GM18858 (cell line): ENCODE measurements at regions not wholly inside any gene's neighbourhood (a gene's known extent, or its start where the extent isn't known, plus 50 kb on each side); places are given as distances from the start of the nearest gene placed in this dataset.
"Not testable (repeated sequence)": the region's sequence is repeated elsewhere in the genome, so short reads cannot be mapped to it uniquely, and the experiment has no call there.

ENCODE experiments used
- ATAC-seq: cut with Tn5 transposase; IDR thresholded peaks from one replicate; pipeline ENCODE4 v1.9.1; 2021; ENCODE audit not compliant: unreplicated experiment

DNA sequence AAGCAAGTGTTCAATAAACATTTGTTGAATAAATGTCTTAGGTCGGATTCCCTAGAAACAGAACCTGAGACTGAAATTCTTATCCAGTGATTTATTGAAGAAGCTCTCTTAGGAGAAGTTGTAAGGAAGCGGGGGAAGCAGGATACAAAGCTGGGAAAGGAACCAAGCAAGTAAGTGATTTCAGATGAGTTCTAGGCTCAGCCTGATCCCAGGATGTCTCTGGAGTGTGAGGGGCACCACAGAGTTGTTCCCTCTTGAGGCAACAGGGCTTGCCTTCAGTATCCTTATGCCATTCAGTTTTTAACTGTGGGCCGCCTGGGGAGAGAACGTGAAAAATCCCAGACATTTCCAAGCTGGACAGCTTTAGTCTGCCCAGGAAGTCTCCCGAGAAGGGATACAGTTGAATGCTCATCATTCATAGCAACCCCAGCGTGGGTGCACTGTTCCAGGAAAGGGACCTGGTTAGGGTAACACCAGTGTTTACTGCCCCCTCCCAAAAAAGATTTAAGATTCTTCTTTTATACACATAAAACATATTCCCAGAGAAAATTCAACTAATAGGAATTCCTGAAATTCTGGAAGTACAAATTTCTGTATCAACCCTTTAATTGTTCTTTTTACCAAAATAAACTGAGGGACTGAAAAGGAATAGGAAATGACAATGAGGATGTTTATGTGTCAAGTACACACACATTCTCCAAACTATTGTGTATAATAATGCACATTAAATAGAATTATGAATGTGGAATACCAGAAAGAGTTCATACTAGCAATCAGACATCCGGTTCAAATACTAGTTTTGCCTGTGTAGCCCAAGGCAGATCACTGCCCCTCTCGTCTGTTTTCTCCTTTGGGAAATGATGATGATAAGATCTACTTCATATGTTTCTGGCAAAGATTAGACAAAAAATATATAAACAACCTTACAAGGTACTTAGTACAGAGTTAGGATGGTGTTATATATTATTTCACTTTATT, 592.1 kb upstream of the CDH2 start:
- ATAC-seq: no peak

DNA sequence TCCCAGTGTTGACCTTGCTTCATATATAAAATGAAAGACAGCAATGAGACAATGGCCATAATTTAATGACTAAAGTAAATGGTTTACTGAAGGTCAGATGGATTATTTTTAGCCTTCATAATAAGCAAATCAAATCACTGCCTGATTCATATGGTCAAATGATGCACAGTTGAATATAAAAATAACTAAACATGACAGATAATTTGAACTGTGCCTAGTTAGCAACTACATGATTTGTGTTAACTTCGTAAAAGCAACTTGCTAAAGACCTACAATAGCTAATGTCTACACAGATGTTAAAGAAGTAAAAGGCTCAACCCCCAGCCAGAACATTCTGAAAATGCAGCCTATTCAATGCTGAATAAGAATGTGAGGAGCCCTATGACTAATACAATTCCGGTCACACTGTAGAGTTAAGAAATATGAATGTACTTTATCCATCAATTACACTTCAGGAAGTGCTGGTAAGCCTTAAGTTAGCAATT, 590.8 kb upstream of the CDH2 start:
- no peak for ATAC-seq

DNA sequence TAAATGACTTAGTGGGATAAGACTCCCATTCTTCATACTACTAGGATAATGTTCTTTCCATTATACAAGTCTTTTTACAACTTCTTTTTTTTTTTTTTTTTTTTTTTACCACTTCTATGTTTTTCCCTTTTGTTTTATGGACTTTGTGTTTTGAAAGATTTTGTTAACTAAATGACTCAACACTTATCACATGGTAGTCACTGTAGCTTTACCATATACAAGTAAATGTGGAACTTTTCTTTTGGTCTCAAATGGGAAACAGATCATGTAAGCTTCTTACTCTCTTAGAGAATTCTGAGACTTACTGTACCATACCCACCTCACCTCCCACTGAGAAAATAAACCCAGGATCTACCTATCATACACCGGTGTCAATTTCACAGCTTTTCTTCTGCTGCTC, 590.3 kb upstream of the CDH2 start:
- ATAC-seq: no peak

DNA sequence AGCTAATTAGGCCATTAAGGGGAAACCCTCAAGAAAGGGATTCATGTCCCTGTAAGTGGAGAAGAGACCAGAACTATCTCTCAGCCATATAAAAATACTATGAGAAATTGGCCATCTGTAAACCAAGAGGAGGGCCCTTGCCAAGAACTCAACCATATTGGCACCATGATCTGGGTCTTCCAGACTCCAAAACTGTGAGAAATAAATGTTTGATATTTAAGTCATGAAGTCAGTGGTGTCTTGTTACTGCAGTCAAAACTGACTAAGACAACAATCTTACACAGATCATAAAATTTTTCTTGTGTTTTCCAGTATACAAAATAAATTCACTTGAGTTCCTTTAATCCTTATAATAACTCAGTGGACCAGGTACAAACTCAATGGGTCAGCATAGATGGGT, 589.8 kb upstream of the CDH2 start:
- no peak for ATAC-seq

DNA sequence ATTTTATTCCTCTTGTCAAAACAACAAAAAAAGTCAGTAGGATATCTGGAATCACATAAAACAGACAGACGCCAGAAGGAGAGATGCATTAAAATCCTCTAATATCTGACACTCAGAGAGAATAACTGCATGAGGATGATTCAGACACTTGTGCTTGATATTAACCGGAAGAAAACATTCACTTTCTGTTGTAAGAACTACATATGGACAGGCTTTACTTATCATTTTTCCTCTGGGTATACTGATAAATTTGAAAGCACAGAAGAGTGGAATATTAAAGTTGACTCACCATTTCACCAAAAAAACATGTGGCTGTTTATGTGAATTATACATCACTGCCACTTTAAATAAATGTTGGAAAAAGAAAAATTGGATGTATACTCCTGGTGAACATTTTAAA, 589.1 kb upstream of the CDH2 start:
- ATAC-seq: no peak

DNA sequence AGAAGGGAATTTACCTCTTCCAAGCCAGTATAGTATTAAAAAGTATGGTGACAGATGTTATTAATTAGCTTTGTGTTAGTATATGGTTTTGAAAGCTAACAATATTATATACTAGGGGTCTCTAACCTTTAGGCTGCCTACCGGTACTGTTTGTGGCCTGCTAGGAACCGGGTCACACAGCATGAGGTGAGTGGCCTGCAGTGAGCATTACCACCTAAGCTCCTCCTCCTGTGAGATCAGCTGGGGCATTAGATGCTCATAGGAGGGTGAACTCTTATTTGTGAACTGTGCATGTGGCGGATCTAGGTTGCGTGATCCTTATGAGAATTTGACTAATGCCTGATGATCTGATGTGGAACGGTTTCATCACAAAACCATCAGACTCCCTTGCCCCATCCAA, 583.4 kb upstream of the CDH2 start:
- ATAC-seq: no peak

DNA sequence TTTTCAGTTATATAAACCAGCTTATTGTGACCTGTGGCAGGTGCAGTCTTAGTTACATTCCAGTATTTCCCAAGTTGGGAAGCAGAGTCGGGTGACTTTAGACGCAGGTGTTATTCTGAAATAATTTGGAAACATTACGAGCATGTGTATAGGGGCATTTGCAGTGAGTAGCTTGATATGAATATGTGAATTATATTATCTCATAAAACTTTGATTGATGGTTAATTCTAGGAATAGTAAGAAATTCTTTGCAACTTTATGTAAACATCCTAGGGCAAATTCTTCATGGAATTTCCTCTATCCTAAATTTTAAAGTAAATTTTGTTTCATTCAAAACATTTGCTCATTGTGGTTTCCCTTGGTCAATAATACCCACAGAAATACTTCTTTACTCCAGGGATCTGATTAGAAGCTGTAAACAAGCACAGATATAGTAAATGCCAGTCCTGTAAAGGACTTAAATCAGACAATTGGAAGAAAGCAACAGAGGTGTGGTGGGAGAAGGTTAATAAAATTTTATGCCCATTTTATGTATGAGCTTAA, 580.6 kb upstream of the CDH2 start:
- ATAC-seq: no peak

DNA sequence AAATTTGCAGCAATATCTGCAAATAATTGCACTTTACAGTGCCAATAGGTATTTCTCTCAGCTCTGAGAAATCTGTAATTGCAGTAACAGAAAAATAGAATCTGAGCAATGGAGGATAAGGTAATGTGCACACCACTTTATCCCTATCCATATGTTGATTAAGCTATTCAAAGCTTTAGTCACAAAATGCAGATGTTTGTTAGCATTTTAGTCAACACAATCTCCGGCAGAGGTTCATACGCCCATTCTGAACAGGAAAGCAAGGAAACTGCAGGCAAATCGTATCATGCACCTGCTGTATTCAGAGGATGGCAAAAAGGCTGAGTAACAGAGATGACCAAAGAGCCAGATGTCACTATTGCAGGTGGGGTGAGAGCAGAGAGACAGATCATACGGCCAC, 566.2 kb upstream of the CDH2 start:
- no peak for ATAC-seq

DNA sequence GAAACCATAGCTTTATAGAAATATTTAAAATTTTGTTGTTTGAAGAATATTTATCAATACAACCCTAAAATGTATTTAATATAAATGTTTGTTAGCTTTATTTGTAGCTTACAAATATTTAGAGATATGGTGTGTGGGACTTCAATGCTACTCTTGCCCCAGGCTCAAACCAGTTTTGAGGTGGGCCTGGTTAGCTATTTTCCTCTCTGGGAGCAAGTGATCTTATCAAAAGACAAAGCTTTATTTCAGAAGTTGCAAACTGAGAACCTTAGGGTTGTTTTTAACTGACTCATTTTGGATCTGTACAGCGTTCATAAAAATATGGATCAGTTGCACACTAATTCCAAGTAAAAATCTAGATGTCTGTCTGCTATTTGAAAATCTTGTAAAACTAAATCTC, 563.6 kb upstream of the CDH2 start:
- no peak for ATAC-seq

DNA sequence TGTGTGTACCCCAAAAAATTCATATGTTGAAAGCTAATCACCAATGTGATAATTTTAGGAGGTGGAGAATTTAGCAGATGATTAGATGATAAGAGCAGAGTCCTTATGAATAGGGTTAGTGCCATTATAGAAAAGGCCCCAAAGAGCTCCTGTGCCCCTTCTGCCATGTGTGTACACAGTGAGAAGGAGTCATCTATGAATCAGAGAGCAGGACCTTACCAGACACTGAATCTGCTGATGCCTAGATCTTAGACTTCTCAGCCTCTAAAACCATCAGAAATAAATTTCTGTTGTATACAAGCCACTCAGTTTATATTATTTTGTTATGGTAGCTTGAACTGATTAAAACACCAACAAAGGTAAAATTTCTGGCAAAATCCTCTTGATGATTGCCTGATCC, 560.0 kb upstream of the CDH2 start:
- no peak for ATAC-seq

DNA sequence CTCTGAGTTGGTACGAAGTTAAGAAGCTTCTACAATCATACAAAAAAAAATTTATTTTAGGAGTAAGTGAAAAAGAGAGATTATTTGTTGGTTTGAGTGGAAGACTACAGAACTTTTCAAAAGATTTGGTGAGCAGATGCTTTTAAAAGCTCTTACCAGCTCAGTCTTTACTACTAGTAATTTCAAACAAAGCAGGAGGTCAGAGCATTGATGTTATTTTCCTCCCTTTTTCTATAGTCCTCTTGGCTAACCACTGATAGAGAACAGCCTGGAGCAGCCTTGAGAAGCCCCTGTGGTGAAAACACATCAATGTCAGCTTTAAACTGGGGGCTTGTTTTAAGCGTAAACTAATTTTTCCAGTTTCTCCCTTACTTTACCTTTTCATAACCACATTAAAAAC, 559.3 kb upstream of the CDH2 start:
- no peak for ATAC-seq

DNA sequence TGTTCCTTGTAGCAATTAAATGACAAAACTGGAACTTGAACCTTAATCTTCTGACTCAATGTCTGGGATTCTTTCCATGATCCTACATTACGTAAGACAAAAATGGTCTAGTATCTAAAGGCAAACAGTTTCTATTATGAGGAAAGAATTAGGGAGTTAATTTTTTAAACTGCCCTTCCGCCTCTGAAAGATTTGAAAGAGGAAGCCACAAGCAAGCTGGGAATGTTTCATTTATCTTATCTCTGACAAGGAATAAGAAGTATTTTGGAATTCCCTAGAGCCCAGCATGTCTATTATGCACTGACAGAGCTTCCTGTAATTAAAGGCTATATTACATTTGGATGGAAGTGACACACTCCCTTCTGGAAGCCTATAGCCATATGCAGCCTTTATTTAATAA, 558.8 kb upstream of the CDH2 start:
- no peak for ATAC-seq

DNA sequence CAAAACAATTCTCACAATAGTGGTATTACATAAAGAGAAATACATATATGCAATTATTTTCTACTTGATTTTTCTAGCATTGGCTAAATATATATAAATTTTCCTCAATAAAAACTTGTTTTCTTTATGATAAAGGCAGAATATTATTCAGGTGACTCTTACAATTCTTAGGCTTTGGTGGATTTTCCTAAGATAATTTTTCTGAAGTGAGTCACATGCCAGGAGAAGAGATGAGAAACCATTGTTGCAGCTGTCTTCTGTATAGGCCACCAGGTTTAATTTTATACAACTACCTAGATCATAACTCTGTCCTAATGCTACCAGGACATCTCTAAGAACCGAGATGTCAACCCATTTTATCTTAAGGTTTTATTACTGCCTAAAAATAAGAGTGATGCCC, 552.4 kb upstream of the CDH2 start:
- no peak for ATAC-seq

DNA sequence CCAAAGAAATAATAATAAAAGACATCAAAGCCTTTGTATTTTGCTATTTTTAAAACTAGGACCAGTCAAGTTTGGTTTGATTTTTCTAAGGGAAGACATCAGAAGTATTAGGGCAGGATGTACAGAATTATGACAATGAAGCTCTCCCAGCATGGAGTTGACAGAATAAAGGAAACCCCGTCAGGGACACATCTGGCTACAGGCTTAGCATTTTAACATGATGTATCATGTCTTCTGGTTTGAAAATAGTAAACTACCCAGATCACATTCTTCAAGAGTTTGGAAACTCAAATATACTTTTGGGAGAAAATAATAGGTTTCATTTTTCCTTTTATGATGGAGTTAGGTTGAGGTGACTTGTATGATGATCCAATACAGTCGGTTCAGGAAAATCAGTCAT, 552.0 kb upstream of the CDH2 start:
- no peak for ATAC-seq

DNA sequence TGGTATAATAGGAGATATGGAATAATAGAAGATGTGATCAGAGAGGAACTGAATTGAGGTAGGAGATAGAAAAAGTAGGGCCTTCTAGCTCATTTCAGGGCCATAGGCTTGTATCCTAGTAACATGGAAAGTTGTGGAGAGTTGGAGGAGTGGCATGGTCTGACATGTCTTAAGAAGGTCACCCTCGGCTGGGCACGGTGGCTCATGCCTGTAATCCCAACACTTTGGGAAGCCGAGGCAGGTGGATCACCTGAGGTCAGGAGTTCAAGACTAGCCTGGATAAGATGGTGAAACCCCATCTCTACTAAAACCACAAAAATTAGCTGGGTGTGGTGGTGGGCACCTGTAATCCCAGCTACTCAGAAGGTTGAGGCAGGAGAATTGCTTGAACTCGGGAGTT, 550.3 kb upstream of the CDH2 start:
- not testable (repeated sequence) for ATAC-seq

DNA sequence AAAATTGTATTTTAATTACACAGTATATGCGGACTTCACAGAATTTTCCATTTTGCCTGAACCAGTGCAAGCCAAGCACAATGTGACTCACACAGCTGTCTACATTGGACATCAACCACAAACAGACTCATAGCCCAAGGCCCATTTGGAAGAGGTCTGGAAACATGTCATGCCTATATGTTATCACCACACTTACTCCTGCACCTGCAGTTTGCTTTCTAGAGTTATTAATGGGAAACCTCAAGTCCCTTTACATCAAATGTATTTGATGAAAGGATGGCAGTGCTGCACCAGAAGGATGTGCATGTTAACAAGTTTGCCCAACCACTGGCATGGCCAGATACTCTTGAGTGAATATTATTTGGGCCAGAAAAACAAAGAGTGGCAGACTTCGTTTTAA, 548.9 kb upstream of the CDH2 start:
- no peak for ATAC-seq

DNA sequence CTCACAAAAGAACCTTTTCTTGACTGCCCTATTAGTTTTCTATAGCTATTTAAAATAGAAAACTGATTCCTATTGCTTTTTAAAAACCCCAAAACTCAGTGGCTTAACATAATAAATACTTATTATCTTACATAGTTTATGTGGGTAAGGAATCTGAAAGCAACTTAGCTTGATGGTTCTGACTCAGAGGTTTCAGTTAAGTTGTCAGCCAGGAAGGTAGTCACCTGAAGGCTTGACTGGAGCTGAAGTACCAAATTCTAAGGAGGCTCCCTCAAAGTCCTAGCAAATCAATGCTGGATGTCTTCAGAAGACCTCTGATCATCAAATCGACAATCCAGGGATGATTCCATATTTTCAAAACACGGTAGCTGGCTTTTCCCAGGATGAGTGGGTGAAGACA, 546.6 kb upstream of the CDH2 start:
- ATAC-seq: no peak

DNA sequence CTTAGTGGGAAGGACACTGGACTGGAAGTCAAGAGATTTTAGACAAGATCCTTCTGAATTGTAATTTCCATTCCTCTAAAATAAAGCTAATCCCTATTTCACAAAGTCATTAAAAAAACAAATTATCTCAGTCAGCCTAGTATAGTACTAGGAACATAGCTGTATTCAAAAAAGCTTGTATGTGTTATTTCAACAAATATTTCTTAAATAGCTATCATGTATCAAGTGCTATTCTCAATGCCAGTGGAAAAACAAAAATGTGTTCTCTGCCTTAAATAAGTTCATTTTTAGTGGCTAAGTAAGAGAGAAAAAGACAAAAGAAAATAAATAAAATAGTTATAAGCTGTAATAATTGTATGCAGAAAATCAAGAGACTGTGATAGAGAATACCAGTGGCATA, 541.8 kb upstream of the CDH2 start:
- no peak for ATAC-seq

DNA sequence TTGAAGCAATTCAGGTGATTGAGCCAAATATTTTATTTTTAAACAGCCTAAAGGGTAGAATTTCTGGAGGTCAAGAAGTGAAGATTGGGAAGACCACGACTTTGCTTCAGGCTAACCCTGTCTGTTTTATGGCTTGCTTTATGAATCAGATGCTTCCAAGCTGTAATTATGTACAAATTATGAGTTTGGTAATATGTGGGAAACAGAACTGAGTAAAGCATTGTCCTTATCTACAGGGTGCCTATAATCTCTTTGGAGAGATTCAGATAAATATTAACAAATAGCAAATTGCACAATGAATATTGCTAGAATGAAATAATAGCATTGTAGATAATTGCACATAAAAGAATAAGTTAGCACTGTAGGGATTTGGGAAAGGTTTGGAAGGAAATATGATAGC, 539.4 kb upstream of the CDH2 start:
- no peak for ATAC-seq

DNA sequence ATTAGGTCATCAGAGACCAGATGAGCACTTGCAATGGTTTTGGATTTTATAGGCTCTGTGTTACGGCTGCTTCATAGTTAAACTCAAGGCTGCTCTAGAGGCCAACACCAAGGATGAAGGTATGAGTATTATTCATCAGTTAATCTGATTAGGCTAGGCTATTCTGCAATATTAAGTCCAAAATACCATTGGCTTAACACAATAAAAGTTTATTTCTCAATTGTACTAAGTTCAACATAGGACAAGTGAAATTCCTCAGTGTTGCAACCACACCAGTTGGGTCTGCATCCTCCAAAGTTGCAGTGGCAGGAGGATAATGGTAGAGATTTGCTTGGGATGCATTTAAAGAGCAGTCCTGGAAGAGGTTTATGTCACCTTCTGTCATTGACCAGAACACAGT, 538.3 kb upstream of the CDH2 start:
- ATAC-seq: no peak

DNA sequence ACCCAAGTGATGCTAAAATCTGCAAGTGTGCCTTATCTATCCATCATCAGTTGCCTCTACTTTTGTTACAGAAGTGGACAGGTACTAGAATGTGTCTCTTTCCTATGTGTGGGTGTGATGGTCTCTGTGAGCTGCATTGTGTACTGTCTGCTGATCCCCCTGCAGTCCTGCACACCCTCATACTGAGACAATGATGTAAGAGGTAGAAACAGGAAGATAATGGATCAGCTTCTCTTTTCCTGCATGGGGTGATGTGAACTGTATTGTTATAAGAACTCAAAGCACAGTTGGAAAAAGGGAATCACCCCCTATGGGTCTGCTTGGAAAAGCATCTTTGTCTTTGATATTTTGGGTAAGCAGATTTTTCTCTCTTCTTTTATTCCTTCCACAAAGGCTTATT, 537.6 kb upstream of the CDH2 start:
- no peak for ATAC-seq

DNA sequence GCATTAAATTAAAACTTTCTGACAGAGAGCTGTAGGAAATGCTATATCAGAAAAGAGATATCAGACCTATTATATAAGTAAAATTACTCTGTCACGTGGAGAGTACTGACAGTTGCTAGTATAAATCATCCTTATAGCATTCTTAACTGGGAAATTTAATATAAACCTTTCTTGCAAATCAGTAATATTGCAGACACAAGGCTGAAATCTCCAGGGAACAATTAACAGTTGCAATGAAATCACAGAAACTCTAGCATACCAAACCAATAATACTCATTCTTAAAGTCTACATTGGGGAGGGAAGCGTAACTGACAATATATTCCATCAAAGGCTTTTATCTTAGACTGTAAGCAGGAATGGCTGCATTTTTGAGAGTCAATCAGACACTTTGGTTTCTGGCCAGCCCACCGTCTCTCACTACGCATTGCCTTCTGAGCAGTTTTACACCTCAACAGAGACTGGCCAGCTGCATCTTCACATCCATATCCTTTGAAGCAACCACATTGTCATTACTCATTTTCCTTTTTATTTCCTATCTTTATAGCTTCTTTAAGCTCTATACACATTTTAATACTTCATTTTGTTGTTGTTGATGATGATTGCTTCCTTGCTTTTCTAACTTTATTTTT, 536.0 kb upstream of the CDH2 start:
- ATAC-seq: no peak
